ENCODE measurements at regions not wholly inside any gene's neighbourhood (a gene's known extent, or its start where the extent isn't known, plus 50 kb on each side); places are given as distances from the start of the nearest gene placed in this dataset.

DNA sequence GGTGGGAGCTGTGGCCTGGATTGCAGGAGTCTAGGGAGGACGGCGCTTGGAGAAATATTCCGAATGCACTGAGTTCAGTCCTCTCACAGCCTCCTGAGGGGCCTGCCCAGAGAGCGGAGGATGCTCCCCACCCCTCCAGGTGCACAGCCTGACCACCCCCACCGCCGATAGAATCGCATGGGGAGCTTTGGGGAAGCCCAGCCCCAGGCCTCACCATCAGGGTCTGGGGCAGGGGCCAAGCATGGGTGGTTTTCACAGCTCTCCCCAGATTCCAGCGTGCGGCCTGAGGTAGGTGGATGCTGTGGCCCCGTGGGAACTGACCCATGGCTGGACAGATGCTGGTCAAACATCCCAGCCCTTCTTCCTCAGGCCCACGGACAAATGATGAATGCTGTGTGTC lies 79.9 kb upstream of the OLFM1 start:
- H3K4me1 ChIP-seq, result no peaks in the 10 kb centered on the region
- no peaks in the 10 kb centered on the region for H3K36me3 ChIP-seq
- no peak for DNase-seq
- no peak overlapping the region for H3K4me3 ChIP-seq (ENCODE audit: low read depth, low read length)
- H3K27me3 ChIP-seq, result no peaks in the 10 kb centered on the region
- no peaks in the 10 kb centered on the region; the same call in 1 of the 2 replicates for H3K9me3 ChIP-seq
- TF ChIP-seq, protein P1, sequence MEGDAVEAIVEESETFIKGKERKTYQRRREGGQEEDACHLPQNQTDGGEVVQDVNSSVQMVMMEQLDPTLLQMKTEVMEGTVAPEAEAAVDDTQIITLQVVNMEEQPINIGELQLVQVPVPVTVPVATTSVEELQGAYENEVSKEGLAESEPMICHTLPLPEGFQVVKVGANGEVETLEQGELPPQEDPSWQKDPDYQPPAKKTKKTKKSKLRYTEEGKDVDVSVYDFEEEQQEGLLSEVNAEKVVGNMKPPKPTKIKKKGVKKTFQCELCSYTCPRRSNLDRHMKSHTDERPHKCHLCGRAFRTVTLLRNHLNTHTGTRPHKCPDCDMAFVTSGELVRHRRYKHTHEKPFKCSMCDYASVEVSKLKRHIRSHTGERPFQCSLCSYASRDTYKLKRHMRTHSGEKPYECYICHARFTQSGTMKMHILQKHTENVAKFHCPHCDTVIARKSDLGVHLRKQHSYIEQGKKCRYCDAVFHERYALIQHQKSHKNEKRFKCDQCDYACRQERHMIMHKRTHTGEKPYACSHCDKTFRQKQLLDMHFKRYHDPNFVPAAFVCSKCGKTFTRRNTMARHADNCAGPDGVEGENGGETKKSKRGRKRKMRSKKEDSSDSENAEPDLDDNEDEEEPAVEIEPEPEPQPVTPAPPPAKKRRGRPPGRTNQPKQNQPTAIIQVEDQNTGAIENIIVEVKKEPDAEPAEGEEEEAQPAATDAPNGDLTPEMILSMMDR (IDR thresholded peaks at IDR 0.05; ENCODE audit: low read depth, low read length), result no peak

DNA sequence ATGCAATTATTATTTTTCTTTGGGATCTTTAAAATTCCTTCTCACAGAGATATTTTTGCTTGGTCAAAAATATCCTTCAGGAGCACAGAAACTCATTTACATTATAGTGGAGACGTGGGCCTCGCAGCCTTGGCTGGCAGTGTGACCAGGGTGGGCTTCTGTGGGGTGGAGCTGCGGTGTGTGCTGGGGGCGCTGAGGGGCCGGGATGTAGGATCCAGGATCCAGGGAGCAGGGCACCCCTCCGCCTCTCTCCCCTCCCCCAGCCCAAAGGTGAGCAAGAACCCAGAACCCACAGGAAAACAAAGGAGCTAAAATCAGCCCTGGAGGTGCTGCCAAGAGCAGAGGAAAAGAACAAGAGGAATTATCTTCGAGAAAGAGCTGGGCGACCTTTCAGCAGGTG lies 79.1 kb upstream of the OLFM1 start:
- Histone ChIP-seq H3K27me3 (no peaks in the 10 kb centered on the region), H3K4me3 (ENCODE audit: low read depth, low read length) (no peak overlapping the region), H3K9me3 (no peaks in the 10 kb centered on the region), H3K36me3 (no peaks in the 10 kb centered on the region), H3K4me1 (no peaks in the 10 kb centered on the region)
- TF ChIP-seq, protein P1 (IDR thresholded peaks at IDR 0.05; ENCODE audit: low read depth, low read length), result no peak
- no peak for DNase-seq

GRCh38 chr9:135009051-135009560 lies 78.4 kb upstream of the OLFM1 start:
- H3K4me3 ChIP-seq (ENCODE audit: low read depth, low read length), result no peak overlapping the region
- TF ChIP-seq, protein P1 (IDR thresholded peaks at IDR 0.05; ENCODE audit: low read depth, low read length), result no peak
- H3K4me1 ChIP-seq, result no peaks in the 10 kb centered on the region
- no peaks in the 10 kb centered on the region for H3K36me3 ChIP-seq
- DNase-seq, result no peak
- H3K27me3 ChIP-seq, result no peaks in the 10 kb centered on the region
- H3K9me3 ChIP-seq, result no peaks in the 10 kb centered on the region

- Histone ChIP-seq H3K4me1 (no peaks in the 10 kb centered on the region), H3K4me3 (ENCODE audit: low read depth, low read length) (no peak overlapping the region), H3K27me3 (no peaks in the 10 kb centered on the region), H3K9me3 (no peaks in the 10 kb centered on the region), H3K36me3 (no peaks in the 10 kb centered on the region)
- TF ChIP-seq, protein P1 (IDR thresholded peaks at IDR 0.05; ENCODE audit: low read depth, low read length), result no peak
- DNase-seq, result no peak
Measured at GRCh38 chr9:135009794-135010585, 77.5 kb upstream of the OLFM1 start.

GRCh38 chr9:135010586-135010860 lies 76.9 kb upstream of the OLFM1 start:
- TF ChIP-seq, protein P1 (IDR thresholded peaks at IDR 0.05; ENCODE audit: low read depth, low read length), result no peak
- no peaks in the 10 kb centered on the region for H3K9me3 ChIP-seq
- H3K27me3 ChIP-seq, result no peaks in the 10 kb centered on the region
- no peaks in the 10 kb centered on the region for H3K36me3 ChIP-seq
- H3K4me1 ChIP-seq, result no peaks in the 10 kb centered on the region
- no peak for DNase-seq
- no peak overlapping the region for H3K4me3 ChIP-seq (ENCODE audit: low read depth, low read length)

- no peak for DNase-seq
- Histone ChIP-seq H3K36me3 (no peaks in the 10 kb centered on the region), H3K9me3 (no peaks in the 10 kb centered on the region), H3K4me1 (no peaks in the 10 kb centered on the region), H3K4me3 (ENCODE audit: low read depth, low read length) (no peak overlapping the region), H3K27me3 (no peaks in the 10 kb centered on the region)
- TF ChIP-seq, protein P1 (IDR thresholded peaks at IDR 0.05; ENCODE audit: low read depth, low read length), result no peak
Measured at GRCh38 chr9:135010921-135011320, 76.5 kb upstream of the OLFM1 start.
